ENCODE measurements at regions not wholly inside any gene's neighbourhood (a gene's known extent, or its start where the extent isn't known, plus 50 kb on each side); places are given as distances from the start of the nearest gene placed in this dataset.

DNA sequence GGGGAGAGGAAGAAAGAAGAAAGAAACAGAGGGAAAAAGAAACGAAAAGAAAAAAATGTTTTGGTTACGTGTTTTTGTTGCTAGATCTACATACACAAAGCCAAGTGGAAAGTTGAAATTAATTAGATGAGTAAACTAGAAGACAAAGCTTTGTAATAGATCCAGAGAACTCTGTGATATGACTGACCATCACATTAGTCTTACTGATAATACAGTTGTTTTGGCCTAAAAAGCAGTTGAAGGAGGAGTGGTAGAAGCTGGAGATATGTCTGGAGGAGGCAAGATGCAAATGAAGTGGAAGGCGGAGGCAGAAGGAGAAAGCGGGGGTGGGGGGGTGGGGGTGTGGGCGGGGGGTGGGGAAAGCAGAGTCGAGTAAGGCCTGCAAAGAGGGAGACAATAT lies 500.1 kb upstream of the ID4 start:
- H3K27ac ChIP-seq = no peak overlapping the region
- no peak for TF ChIP-seq CTCF (conservative IDR thresholded peaks at IDR 0.05)

DNA sequence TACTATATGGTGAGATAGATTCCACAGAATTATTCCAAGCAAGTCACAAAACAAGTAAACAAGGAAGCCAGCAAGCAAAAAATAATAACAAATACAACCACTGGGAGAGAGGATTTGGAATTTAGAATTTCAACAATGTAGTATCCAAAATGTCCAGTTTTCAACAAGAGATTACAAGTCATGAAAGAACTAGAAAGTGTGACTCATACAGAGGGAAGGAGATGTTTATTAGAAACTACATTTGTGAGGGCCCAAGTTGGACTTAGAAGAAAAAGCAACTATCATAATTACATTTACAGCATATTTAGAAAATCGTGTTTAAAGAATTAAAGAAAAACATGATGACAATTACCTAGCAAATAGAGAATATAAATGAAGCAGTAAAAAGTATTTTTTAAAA lies 494.6 kb upstream of the ID4 start:
- no peak overlapping the region for H3K27ac ChIP-seq
- no peak for TF ChIP-seq CTCF (conservative IDR thresholded peaks at IDR 0.05)

GRCh38 chr6:19349429-19349828 lies 487.7 kb upstream of the ID4 start:
- peak overlapping the region; percentile 14; the same call in 1 of the 2 replicates for H3K27ac ChIP-seq
- TF ChIP-seq CTCF (conservative IDR thresholded peaks at IDR 0.05) = no peak

GRCh38 chr6:19354181-19354580 lies 483.0 kb upstream of the ID4 start:
- H3K27ac ChIP-seq = no peak overlapping the region
- no peak for TF ChIP-seq CTCF (conservative IDR thresholded peaks at IDR 0.05)

- no peak for TF ChIP-seq CTCF (conservative IDR thresholded peaks at IDR 0.05)
- no peak overlapping the region for H3K27ac ChIP-seq
Observed at GRCh38 chr6:19356692-19357091, 480.5 kb upstream of the ID4 start.

DNA sequence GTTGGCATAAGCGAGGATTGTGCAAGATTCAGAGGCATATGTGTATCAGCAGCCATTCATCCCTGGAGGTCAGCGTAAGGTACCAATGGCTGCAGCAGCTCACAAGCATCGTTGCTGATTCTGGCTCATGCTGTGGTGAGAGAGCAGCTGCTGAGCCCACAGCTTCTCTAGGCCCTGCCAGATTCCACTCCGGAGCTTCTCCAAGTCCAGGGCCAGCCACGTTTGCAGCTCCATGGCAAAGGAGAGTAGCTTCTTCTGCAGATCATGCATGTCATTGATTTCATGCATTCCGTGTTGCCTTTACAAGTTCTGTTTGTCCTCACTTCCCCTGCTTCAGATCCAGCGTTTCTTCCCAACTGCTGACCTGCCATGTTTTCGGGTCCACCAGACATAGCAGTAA lies 474.8 kb upstream of the ID4 start:
- TF ChIP-seq CTCF (conservative IDR thresholded peaks at IDR 0.05) = no peak
- H3K27ac ChIP-seq = no peak overlapping the region

- no peak for TF ChIP-seq CTCF (conservative IDR thresholded peaks at IDR 0.05)
- no peak overlapping the region for H3K27ac ChIP-seq
Observed at GRCh38 chr6:19368511-19368910, 468.7 kb upstream of the ID4 start.

DNA sequence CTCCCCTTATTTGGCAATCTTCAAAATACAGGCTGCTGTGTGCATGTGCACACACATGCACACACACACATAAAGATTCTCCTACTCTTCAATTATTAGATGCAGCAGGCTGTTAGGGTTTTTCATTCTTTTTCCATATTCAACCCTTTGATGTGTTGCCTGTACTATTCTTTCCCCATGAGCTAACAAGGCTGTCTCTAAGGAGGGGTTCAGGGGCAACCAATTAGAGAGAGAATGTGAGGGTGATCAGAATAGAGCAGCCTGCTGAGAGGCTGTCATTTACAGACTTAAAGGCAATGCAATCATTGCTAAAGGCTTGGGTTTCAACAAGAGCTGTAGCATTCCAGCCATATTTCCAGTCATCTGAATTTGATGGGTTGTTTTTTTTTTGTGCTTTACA lies 467.4 kb upstream of the ID4 start:
- H3K27ac ChIP-seq = no peak overlapping the region
- TF ChIP-seq CTCF (conservative IDR thresholded peaks at IDR 0.05) = no peak
